Heart left ventricle (tissue), 13 donors: ENCODE measurements at regions not wholly inside any gene's neighbourhood (a gene's known extent, or its start where the extent isn't known, plus 50 kb on each side); places are given as distances from the start of the nearest gene placed in this dataset.

Experiments
- POLR2A ChIP-seq, 2 donors: fragments of 450-650 bp; IDR thresholded peaks; one replicate each; pipeline ENCODE4 v1.6.1; 2017; ENCODE audit warnings: antibody characterized with exemption in 2 of 2, mild to moderate bottlenecking in 2 of 2, moderate library complexity in 2 of 2
- TF ChIP-seq, protein P1 (sequence below), 12 donors: fragments of 200-600 bp; sonication (generic) in 4 of 12; IDR thresholded peaks; one replicate each; pipeline versions ENCODE4 v1.5.0 to v1.8.0; 2018 to 2022; ENCODE audit warnings: antibody characterized with exemption in 12 of 12, mild to moderate bottlenecking in 5 of 12
- donor health status: ischemic (EF 13 %, LVEDD 7.1; RV severe dilation, severe dysfunction).
- donor health status: DM: no; HTN: yes; CAD: no.
- donor health status: DM: no; HTN: no; CAD: no.
- donor health status: ischemic (EF 25% LVEDD 6.9; RV normal size, moderate dysfunction).
- donor health status: ischemic (EF 25% LVEDD 5.7; RV mildly dilated, moderate dysfunction).
- donor health status: ischemic (EF 35%, LVEDD 5.7; RV mildly dilated, moderate dysfunction).
- donor health status: nonischemic (EF 11% LVEDD 7.7; RV severe dilation, severe dysfunction).
- donor health status: DM: yes; HTN: yes; CAD: no.
- donor health status: PGD.
- donor health status: ischemic (EF 29% LVEDD 5.4; RV normal size, mild dysfunction).
- donor health status: nonischemic (EF 23%, LVEDD 6.1; RV moderate dilation, normal function).

- TF ChIP-seq, protein P1, sequence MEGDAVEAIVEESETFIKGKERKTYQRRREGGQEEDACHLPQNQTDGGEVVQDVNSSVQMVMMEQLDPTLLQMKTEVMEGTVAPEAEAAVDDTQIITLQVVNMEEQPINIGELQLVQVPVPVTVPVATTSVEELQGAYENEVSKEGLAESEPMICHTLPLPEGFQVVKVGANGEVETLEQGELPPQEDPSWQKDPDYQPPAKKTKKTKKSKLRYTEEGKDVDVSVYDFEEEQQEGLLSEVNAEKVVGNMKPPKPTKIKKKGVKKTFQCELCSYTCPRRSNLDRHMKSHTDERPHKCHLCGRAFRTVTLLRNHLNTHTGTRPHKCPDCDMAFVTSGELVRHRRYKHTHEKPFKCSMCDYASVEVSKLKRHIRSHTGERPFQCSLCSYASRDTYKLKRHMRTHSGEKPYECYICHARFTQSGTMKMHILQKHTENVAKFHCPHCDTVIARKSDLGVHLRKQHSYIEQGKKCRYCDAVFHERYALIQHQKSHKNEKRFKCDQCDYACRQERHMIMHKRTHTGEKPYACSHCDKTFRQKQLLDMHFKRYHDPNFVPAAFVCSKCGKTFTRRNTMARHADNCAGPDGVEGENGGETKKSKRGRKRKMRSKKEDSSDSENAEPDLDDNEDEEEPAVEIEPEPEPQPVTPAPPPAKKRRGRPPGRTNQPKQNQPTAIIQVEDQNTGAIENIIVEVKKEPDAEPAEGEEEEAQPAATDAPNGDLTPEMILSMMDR (IDR thresholded peaks at IDR 0.05): no peak
- no peak for TF ChIP-seq POLR2A (IDR thresholded peaks at IDR 0.05)
Measured at GRCh38 chr5:90000351-90000750, 409.2 kb downstream of the CETN3 start.
